Transverse colon (tissue), 4 donors: ENCODE measurements at regions not wholly inside any gene's neighbourhood (a gene's known extent, or its start where the extent isn't known, plus 50 kb on each side); places are given as distances from the start of the nearest gene placed in this dataset.

Experiments used
- DNase-seq: peaks from one replicate; pipeline ENCODE4 v3.0.0-alpha.2; 2019
- H3K27ac ChIP-seq, 4 donors: fragments of 200-600 bp; sonication (generic); 2 replicates each; pipeline ENCODE4 v1.5.1; 2016 to 2018; ENCODE audit warnings: inconsistent platforms in 4 of 4
- H3K27me3 ChIP-seq: fragments of 200-600 bp; sonication (generic); 2 replicates; pipeline ENCODE4 v1.5.1; 2017; ENCODE audit warnings: inconsistent platforms
- H3K36me3 ChIP-seq, 4 donors: fragments of 200-600 bp; sonication (generic); 2 replicates each; pipeline ENCODE4 v1.5.1; 2017 to 2019; ENCODE audit warnings: inconsistent platforms in 4 of 4
- H3K4me1 ChIP-seq, 4 donors: fragments of 200-600 bp; sonication (generic); 2 replicates each; pipeline ENCODE4 v1.5.1; 2017 to 2020; ENCODE audit warnings: inconsistent platforms in 4 of 4
- H3K4me3 ChIP-seq, 4 donors: fragments of 200-600 bp; sonication (generic); 1 replicate in 1 of 4; 2 replicates in 3 of 4; pipeline versions ENCODE4 v1.5.1 to v1.6.1; 2017 to 2019; ENCODE audit warnings: inconsistent platforms in 4 of 4
- H3K9me3 ChIP-seq, 2 donors: fragments of 200-600 bp; sonication (generic); 2 replicates each; pipeline ENCODE4 v1.5.1; 2017 to 2019; ENCODE audit warnings: inconsistent platforms in 2 of 2
- CTCF ChIP-seq, 5 experiments: fragments of 200-600 bp in 3 of 5; fragments of 450-650 bp in 2 of 5; sonication (generic) in 3 of 5; IDR thresholded peaks; 1 replicate in 2 of 5; 2 replicates in 3 of 5; pipeline ENCODE4 v1.5.1; 2016 to 2017; ENCODE audit warnings: antibody characterized with exemption in 5 of 5, inconsistent platforms in 3 of 5, mild to moderate bottlenecking in 2 of 5, moderate library complexity in 1 of 5
- EP300 ChIP-seq: sonication (generic); formaldehyde crosslinking; IDR thresholded peaks from one replicate; pipeline ENCODE4 v1.6.1; 2017; ENCODE audit warnings: antibody characterized with exemption, low read depth
- POLR2A ChIP-seq: fragments of 450-650 bp; IDR thresholded peaks from one replicate; pipeline ENCODE4 v1.6.1; 2016; ENCODE audit warnings: antibody characterized with exemption, mild to moderate bottlenecking, moderate library complexity
- POLR2AphosphoS5 ChIP-seq, 3 donors: sonication (generic); formaldehyde crosslinking; IDR thresholded peaks; one replicate each; pipeline ENCODE4 v1.6.1; 2016; ENCODE audit warnings: antibody characterized with exemption in 3 of 3
- WGBS, 2 donors: methylation state at CpG; one replicate each; pipeline ENCODE4 v1.1.5; 2018; ENCODE audit warnings: low coverage in 1 of 2; 5-methylcytosine and 5-hydroxymethylcytosine counted together
- in situ Hi-C, 4 donors: fragments of 200-750 bp; cut with MboI; loops; one replicate each; pipeline versions ENCODE4 v1.15.0 to v1.15.1; 2017; ENCODE audit warnings: low sequenced_read_pairs in 3 of 4, low pct_ligation_motif_present in 1 of 4, low pct_unique_long_range_greater_than_20kb in 1 of 4
- intact Hi-C: fragments of 100-400 bp; cut with DNase I; formaldehyde crosslinking; loops from one replicate; pipeline ENCODE4 v1.15.1; 2023; ENCODE audit warnings: low total_unique reads

- in situ Hi-C loops, result loop anchor here in 1 of 4 donors (25.0 kb wide), 1 partner anchor 510 kb away; the partner anchor contains the start of gene MPC1
- Histone ChIP-seq H3K4me1 (peaks cover 0 to 21% (median 3%) of the 10 kb centered on the region in 4 donors), H3K9me3 (no peaks in the 10 kb centered on the region), H3K27ac (peak overlapping the region; percentile 58 to 84 (median 80)), H3K27me3 (no peaks in the 10 kb centered on the region), H3K4me3 (no peak overlapping the region), H3K36me3 (no peaks in the 10 kb centered on the region)
- TF ChIP-seq POLR2AphosphoS5 (IDR thresholded peaks at IDR 0.05) (no peak), POLR2A (no peak), CTCF (IDR thresholded peaks at IDR 0.05) (no peak), EP300 (no peak)
- DNase-seq, result no peak
- intact Hi-C loops, result loop anchor here (2.0 kb wide), 1 partner anchor 130 kb away; no protein-coding TSS in a partner anchor
- WGBS, 2 donors, result 56% methylated on average over 5 of the region's 5 CpGs
Measured at GRCh38 chr6:165877192-165877591, 214.2 kb upstream of the PDE10A start.

GRCh38 chr6:165876588-165876987 is 213.5 kb upstream of the PDE10A start:
- WGBS, 2 donors, result 9 to 26% methylated on average over 4 to 6 of the region's 6 CpGs
- in situ Hi-C loops, result loop anchor here in 1 of 4 donors (25.0 kb wide), 1 partner anchor 511 kb away; the partner anchor contains the start of gene MPC1
- Histone ChIP-seq H3K4me1 (peaks cover 0 to 21% (median 3%) of the 10 kb centered on the region in 4 donors), H3K9me3 (no peaks in the 10 kb centered on the region), H3K4me3 (no peak overlapping the region), H3K27ac (peak overlapping the region; percentile 58 to 84 (median 80)), H3K36me3 (no peaks in the 10 kb centered on the region), H3K27me3 (no peaks in the 10 kb centered on the region)
- intact Hi-C loops, result loop anchor here (2.0 kb wide), 1 partner anchor 130 kb away; no protein-coding TSS in a partner anchor
- DNase-seq, result peak; percentile 50
- TF ChIP-seq EP300, result peak; percentile 61
- no peak for TF ChIP-seq CTCF (IDR thresholded peaks at IDR 0.05)
- peak; percentile 69 to 78 (median 71) for TF ChIP-seq POLR2AphosphoS5 (IDR thresholded peaks at IDR 0.05)

GRCh38 chr6:165875946-165876345 is 212.9 kb upstream of the PDE10A start:
- Histone ChIP-seq H3K9me3 (no peaks in the 10 kb centered on the region), H3K27me3 (no peaks in the 10 kb centered on the region), H3K27ac (peak overlapping the region in 3 of 4 donors; percentile 66 to 84 (median 81)), H3K4me1 (peaks cover 0 to 21% (median 3%) of the 10 kb centered on the region in 4 donors), H3K36me3 (no peaks in the 10 kb centered on the region), H3K4me3 (no peak overlapping the region)
- 50 to 60% methylated on average over 1 of the region's 1 CpG for WGBS, 2 donors
- in situ Hi-C loops, result loop anchor here in 1 of 4 donors (25.0 kb wide), 1 partner anchor 511 kb away; the partner anchor contains the start of gene MPC1
- DNase-seq, result no peak
- TF ChIP-seq POLR2A (no peak), EP300 (no peak), CTCF (IDR thresholded peaks at IDR 0.05) (no peak), POLR2AphosphoS5 (IDR thresholded peaks at IDR 0.05) (no peak)
- intact Hi-C loops, result loop anchor here (2.0 kb wide), 1 partner anchor 131 kb away; no protein-coding TSS in a partner anchor

GRCh38 chr6:165873976-165874375 is 210.9 kb upstream of the PDE10A start:
- in situ Hi-C loops, result loop anchor here in 1 of 4 donors (25.0 kb wide), 1 partner anchor 437 kb away; no protein-coding TSS in a partner anchor
- no peak overlapping the region for H3K4me3 ChIP-seq
- WGBS, 2 donors, result 50 to 55% methylated on average over 2 of the region's 2 CpGs

More at GRCh38 chr6:165873976-165874375, 210.9 kb upstream of the PDE10A start:
- intact Hi-C loops, result no loop called here
- no peak for DNase-seq
- Histone ChIP-seq H3K27me3 (no peaks in the 10 kb centered on the region), H3K9me3 (peaks cover 7 to 10% of the 10 kb centered on the region in 2 donors), H3K4me1 (peaks cover 0 to 21% (median 3%) of the 10 kb centered on the region in 4 donors), H3K36me3 (no peaks in the 10 kb centered on the region), H3K27ac (no peak overlapping the region)
- no peak for TF ChIP-seq EP300
- TF ChIP-seq CTCF (IDR thresholded peaks at IDR 0.05), result no peak
- TF ChIP-seq POLR2A, result no peak
- TF ChIP-seq POLR2AphosphoS5 (IDR thresholded peaks at IDR 0.05), result no peak
